HepG2 (cell line): ENCODE measurements at regions not wholly inside any gene's neighbourhood (a gene's known extent, or its start where the extent isn't known, plus 50 kb on each side); places are given as distances from the start of the nearest gene placed in this dataset.

Experiments
- BATF2 ChIP-seq: sonication (generic); formaldehyde crosslinking; IDR thresholded peaks from 2 replicates; pipeline ENCODE4 v1.8.0; 2022; ENCODE audit warnings: mild to moderate bottlenecking, missing genetic modification reagents, moderate library complexity
- ZNF792 ChIP-seq: IDR thresholded peaks from 2 replicates; pipeline ENCODE4 v1.6.1; 2016

GRCh38 chr3:150105025-150105424 lies 134.3 kb upstream of the PFN2 start:
- TF ChIP-seq ZNF792 (CRISPR knock-in tag) (no peak), BATF2 (CRISPR knock-in tag) (no peak)
